ENCODE measurements at regions not wholly inside any gene's neighbourhood (a gene's known extent, or its start where the extent isn't known, plus 50 kb on each side); places are given as distances from the start of the nearest gene placed in this dataset.

- H3K27me3 ChIP-seq (ENCODE audit: control insufficient read depth, extremely low read depth, insufficient read depth, low read length) = no peaks in the 10 kb centered on the region
- H3K27ac ChIP-seq (ENCODE audit: control insufficient read depth, insufficient read depth, low read length) = no peak overlapping the region
- no peaks in the 10 kb centered on the region for H3K9me3 ChIP-seq (ENCODE audit: control insufficient read depth, low read depth, low read length)
- H3K4me2 ChIP-seq (ENCODE audit: control insufficient read depth, extremely low read depth, insufficient read depth, low read depth, low read length) = no peak overlapping the region
- FAIRE-seq = peak; percentile 74
- H3K36me3 ChIP-seq (ENCODE audit: control insufficient read depth in 2 of 2, extremely low read depth in 1 of 2, insufficient read depth in 2 of 2, low read length in 2 of 2) = no peaks in the 10 kb centered on the region
- DNase-seq (ENCODE audit: low read depth, low spot score) = no peak
- H4K20me1 ChIP-seq (ENCODE audit: control insufficient read depth, extremely low read depth, insufficient read depth, low read length) = no peaks in the 10 kb centered on the region
- dilution Hi-C loops (cut with MboI; ENCODE audit: extremely low pct_ligation_motif_present, low sequenced_read_pairs) = no loop called here
- H3K79me2 ChIP-seq (ENCODE audit: control insufficient read depth, insufficient read depth, low read length) = no peaks in the 10 kb centered on the region
- H3K9me1 ChIP-seq (ENCODE audit: control insufficient read depth, extremely low read depth, insufficient read depth, low read length) = no peaks in the 10 kb centered on the region
- H3K9ac ChIP-seq (ENCODE audit: control insufficient read depth, extremely low read depth, insufficient read depth, low read length) = no peak overlapping the region
- no peak for TF ChIP-seq EZH2 (IDR thresholded peaks at IDR 0.05; ENCODE audit: low read length)
- no peak for TF ChIP-seq CTCF (optimal IDR thresholded peaks at IDR 0.05 in 1 of 3, IDR thresholded peaks at IDR 0.05 in 1 of 3, conservative IDR thresholded peaks at IDR 0.05 in 1 of 3; ENCODE audit: extremely low read depth in 1 of 3, insufficient read depth in 2 of 3, low read length in 3 of 3)
- no peaks in the 10 kb centered on the region for H3K4me1 ChIP-seq (ENCODE audit: control insufficient read depth, extremely low read depth, insufficient read depth, low read length)
- H3K4me3 ChIP-seq (ENCODE audit: control insufficient read depth in 2 of 3, extremely low read depth in 1 of 3, insufficient read depth in 2 of 3, low read depth in 1 of 3, low read length in 3 of 3) = no peak overlapping the region
- H2AFZ ChIP-seq (ENCODE audit: control insufficient read depth, low read length) = no peak overlapping the region
Measured at GRCh38 chr7:81488210-81488609, 281.6 kb downstream of the HGF start.

GRCh38 chr7:81487516-81487915 is 282.3 kb downstream of the HGF start:
- Histone ChIP-seq H4K20me1 (ENCODE audit: control insufficient read depth, extremely low read depth, insufficient read depth, low read length) (no peaks in the 10 kb centered on the region), H3K4me1 (ENCODE audit: control insufficient read depth, extremely low read depth, insufficient read depth, low read length) (no peaks in the 10 kb centered on the region), H3K4me2 (ENCODE audit: control insufficient read depth, extremely low read depth, insufficient read depth, low read depth, low read length) (no peak overlapping the region), H2AFZ (ENCODE audit: control insufficient read depth, low read length) (no peak overlapping the region), H3K9me3 (ENCODE audit: control insufficient read depth, low read depth, low read length) (no peaks in the 10 kb centered on the region), H3K9me1 (ENCODE audit: control insufficient read depth, extremely low read depth, insufficient read depth, low read length) (no peaks in the 10 kb centered on the region), H3K79me2 (ENCODE audit: control insufficient read depth, insufficient read depth, low read length) (no peaks in the 10 kb centered on the region), H3K36me3 (ENCODE audit: control insufficient read depth in 2 of 2, extremely low read depth in 1 of 2, insufficient read depth in 2 of 2, low read length in 2 of 2) (no peaks in the 10 kb centered on the region), H3K27ac (ENCODE audit: control insufficient read depth, insufficient read depth, low read length) (no peak overlapping the region), H3K9ac (ENCODE audit: control insufficient read depth, extremely low read depth, insufficient read depth, low read length) (no peak overlapping the region), H3K27me3 (ENCODE audit: control insufficient read depth, extremely low read depth, insufficient read depth, low read length) (no peaks in the 10 kb centered on the region), H3K4me3 (ENCODE audit: control insufficient read depth in 2 of 3, extremely low read depth in 1 of 3, insufficient read depth in 2 of 3, low read depth in 1 of 3, low read length in 3 of 3) (no peak overlapping the region)
- DNase-seq (ENCODE audit: low read depth, low spot score) (no peak), FAIRE-seq (no peak)
- TF ChIP-seq CTCF (optimal IDR thresholded peaks at IDR 0.05 in 1 of 3, IDR thresholded peaks at IDR 0.05 in 1 of 3, conservative IDR thresholded peaks at IDR 0.05 in 1 of 3; ENCODE audit: extremely low read depth in 1 of 3, insufficient read depth in 2 of 3, low read length in 3 of 3) = no peak
- no peak for TF ChIP-seq EZH2 (IDR thresholded peaks at IDR 0.05; ENCODE audit: low read length)
- dilution Hi-C loops (cut with MboI; ENCODE audit: extremely low pct_ligation_motif_present, low sequenced_read_pairs) = no loop called here
